ENCODE measurements at regions not wholly inside any gene's neighbourhood (a gene's known extent, or its start where the extent isn't known, plus 50 kb on each side); places are given as distances from the start of the nearest gene placed in this dataset.

DNA sequence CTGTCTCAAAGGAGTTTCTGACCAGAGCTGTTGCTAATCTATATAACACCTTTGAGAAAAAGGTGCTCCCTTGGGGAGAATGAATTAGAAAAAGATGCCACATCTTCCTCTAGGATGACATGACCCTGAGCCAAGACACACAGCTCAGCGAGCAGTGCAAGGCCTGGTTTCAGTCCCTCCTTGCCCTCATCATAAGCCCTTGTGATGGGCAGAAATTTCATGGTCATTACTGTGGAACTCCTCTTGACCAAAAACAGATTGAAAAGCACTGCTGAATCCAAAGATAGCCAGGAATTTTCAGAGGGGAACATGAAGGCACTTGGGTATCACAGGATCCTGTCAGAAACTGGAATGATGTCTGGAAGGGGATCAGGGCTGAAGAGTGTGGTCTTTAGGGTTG lies 74.1 kb upstream of the IRX6 start:
- H3K79me1 ChIP-seq (ENCODE audit: low read depth, low read length) = no peaks in the 10 kb centered on the region
- DNase-seq (ENCODE audit: low spot score) = no peak
- H2BK12ac ChIP-seq (ENCODE audit: low read length) = no peak overlapping the region
- H2AFZ ChIP-seq (ENCODE audit: low read length) = no peak overlapping the region
- H3K4me1 ChIP-seq (ENCODE audit: control insufficient read depth in 2 of 2, insufficient read depth in 1 of 2, low read depth in 1 of 2, low read length in 2 of 2) = no peaks in the 10 kb centered on the region
- H3K4ac ChIP-seq (ENCODE audit: low read length) = no peak overlapping the region
- no CpG with 5 or more reads among the region's 1 CpG for WGBS, 2 donors (ENCODE audit: extremely low coverage in 2 of 2, insufficient read length in 2 of 2, insufficient replicate concordance in 1 of 2)
- H3K9ac ChIP-seq (ENCODE audit: low read depth, low read length, poor library complexity) = no peak overlapping the region
- H2BK15ac ChIP-seq (ENCODE audit: low read length) = no peak overlapping the region
- H2AK5ac ChIP-seq (ENCODE audit: low read depth, low read length) = no peak overlapping the region
- no peak overlapping the region for H3K14ac ChIP-seq (ENCODE audit: low read length)
- no peaks in the 10 kb centered on the region for H3K36me3 ChIP-seq (replicated peaks in 1 of 2; ENCODE audit: control insufficient read depth in 2 of 2, insufficient read depth in 2 of 2, low read length in 2 of 2)
- H3K9me3 ChIP-seq (replicated peaks in 1 of 2; ENCODE audit: control insufficient read depth in 2 of 2, insufficient read depth in 1 of 2, low read depth in 1 of 2, low read length in 2 of 2) = no peaks in the 10 kb centered on the region
- H3K4me3 ChIP-seq (ENCODE audit: low read length in 2 of 2) = no peak overlapping the region
- no peak overlapping the region for H4K8ac ChIP-seq (ENCODE audit: low read depth, low read length)
- no peak overlapping the region for H3K4me2 ChIP-seq (ENCODE audit: insufficient read depth, low read length, poor library complexity, severe bottlenecking)
- H2BK120ac ChIP-seq (ENCODE audit: low read depth, low read length) = no peak overlapping the region
- H4K91ac ChIP-seq (ENCODE audit: low read depth, low read length, poor library complexity) = no peak overlapping the region
- no peak overlapping the region for H3K27ac ChIP-seq (replicated peaks; ENCODE audit: low read length)
- no peaks in the 10 kb centered on the region for H3K27me3 ChIP-seq (ENCODE audit: control insufficient read depth in 3 of 3, insufficient read depth in 3 of 3, low read depth in 1 of 3, low read length in 3 of 3)
- no peak overlapping the region for H2BK5ac ChIP-seq (ENCODE audit: low read length)
- H3K18ac ChIP-seq (ENCODE audit: low read length) = no peak overlapping the region
- no peak overlapping the region for H3K23ac ChIP-seq (ENCODE audit: low read depth, low read length, poor library complexity)

GRCh38 chr16:55250701-55251100 lies 73.3 kb upstream of the IRX6 start:
- Histone ChIP-seq H2BK120ac (ENCODE audit: low read depth, low read length) (no peak overlapping the region), H3K18ac (ENCODE audit: low read length) (no peak overlapping the region), H3K9me3 (replicated peaks in 1 of 2; ENCODE audit: control insufficient read depth in 2 of 2, insufficient read depth in 1 of 2, low read depth in 1 of 2, low read length in 2 of 2) (no peaks in the 10 kb centered on the region), H4K91ac (ENCODE audit: low read depth, low read length, poor library complexity) (no peak overlapping the region), H3K23ac (ENCODE audit: low read depth, low read length, poor library complexity) (no peak overlapping the region), H3K9ac (ENCODE audit: low read depth, low read length, poor library complexity) (no peak overlapping the region), H3K4me1 (ENCODE audit: control insufficient read depth in 2 of 2, insufficient read depth in 1 of 2, low read depth in 1 of 2, low read length in 2 of 2) (no peaks in the 10 kb centered on the region), H3K27ac (replicated peaks; ENCODE audit: low read length) (no peak overlapping the region), H2BK5ac (ENCODE audit: low read length) (no peak overlapping the region), H2BK15ac (ENCODE audit: low read length) (no peak overlapping the region), H2AFZ (ENCODE audit: low read length) (no peak overlapping the region), H3K14ac (ENCODE audit: low read length) (no peak overlapping the region), H3K36me3 (replicated peaks in 1 of 2; ENCODE audit: control insufficient read depth in 2 of 2, insufficient read depth in 2 of 2, low read length in 2 of 2) (no peaks in the 10 kb centered on the region), H3K4ac (ENCODE audit: low read length) (no peak overlapping the region), H4K8ac (ENCODE audit: low read depth, low read length) (no peak overlapping the region), H3K27me3 (ENCODE audit: control insufficient read depth in 3 of 3, insufficient read depth in 3 of 3, low read depth in 1 of 3, low read length in 3 of 3) (no peaks in the 10 kb centered on the region), H2BK12ac (ENCODE audit: low read length) (no peak overlapping the region), H2AK5ac (ENCODE audit: low read depth, low read length) (no peak overlapping the region), H3K79me1 (ENCODE audit: low read depth, low read length) (no peaks in the 10 kb centered on the region), H3K4me3 (ENCODE audit: low read length in 2 of 2) (no peak overlapping the region), H3K4me2 (ENCODE audit: insufficient read depth, low read length, poor library complexity, severe bottlenecking) (no peak overlapping the region)
- WGBS, 2 donors (ENCODE audit: extremely low coverage in 2 of 2, insufficient read length in 2 of 2, insufficient replicate concordance in 1 of 2) = no CpG with 5 or more reads among the region's 1 CpG
- no peak for DNase-seq (ENCODE audit: low spot score)

- no peaks in the 10 kb centered on the region for H3K4me1 ChIP-seq (ENCODE audit: control insufficient read depth in 2 of 2, insufficient read depth in 1 of 2, low read depth in 1 of 2, low read length in 2 of 2)
- H3K27ac ChIP-seq (replicated peaks; ENCODE audit: low read length) = no peak overlapping the region
- no peak overlapping the region for H3K23ac ChIP-seq (ENCODE audit: low read depth, low read length, poor library complexity)
- no peak overlapping the region for H2BK12ac ChIP-seq (ENCODE audit: low read length)
- no peak overlapping the region for H3K9ac ChIP-seq (ENCODE audit: low read depth, low read length, poor library complexity)
- H4K91ac ChIP-seq (ENCODE audit: low read depth, low read length, poor library complexity) = no peak overlapping the region
- no peak overlapping the region for H4K8ac ChIP-seq (ENCODE audit: low read depth, low read length)
- H3K9me3 ChIP-seq (replicated peaks in 1 of 2; ENCODE audit: control insufficient read depth in 2 of 2, insufficient read depth in 1 of 2, low read depth in 1 of 2, low read length in 2 of 2) = no peaks in the 10 kb centered on the region
- no peak overlapping the region for H2BK120ac ChIP-seq (ENCODE audit: low read depth, low read length)
- no peaks in the 10 kb centered on the region for H3K27me3 ChIP-seq (ENCODE audit: control insufficient read depth in 3 of 3, insufficient read depth in 3 of 3, low read depth in 1 of 3, low read length in 3 of 3)
- no peak overlapping the region for H3K18ac ChIP-seq (ENCODE audit: low read length)
- no peak overlapping the region for H2BK5ac ChIP-seq (ENCODE audit: low read length)
- no peak for DNase-seq (ENCODE audit: low spot score)
- H3K14ac ChIP-seq (ENCODE audit: low read length) = no peak overlapping the region
- no peaks in the 10 kb centered on the region for H3K36me3 ChIP-seq (replicated peaks in 1 of 2; ENCODE audit: control insufficient read depth in 2 of 2, insufficient read depth in 2 of 2, low read length in 2 of 2)
- no peaks in the 10 kb centered on the region for H3K79me1 ChIP-seq (ENCODE audit: low read depth, low read length)
- H2BK15ac ChIP-seq (ENCODE audit: low read length) = no peak overlapping the region
- H2AK5ac ChIP-seq (ENCODE audit: low read depth, low read length) = no peak overlapping the region
- no CpG with 5 or more reads among the region's 2 CpGs for WGBS, 2 donors (ENCODE audit: extremely low coverage in 2 of 2, insufficient read length in 2 of 2, insufficient replicate concordance in 1 of 2)
- H3K4me3 ChIP-seq (ENCODE audit: low read length in 2 of 2) = no peak overlapping the region
- H2AFZ ChIP-seq (ENCODE audit: low read length) = no peak overlapping the region
- no peak overlapping the region for H3K4ac ChIP-seq (ENCODE audit: low read length)
- no peak overlapping the region for H3K4me2 ChIP-seq (ENCODE audit: insufficient read depth, low read length, poor library complexity, severe bottlenecking)
Observed at GRCh38 chr16:55251151-55251550, 72.9 kb upstream of the IRX6 start.

GRCh38 chr16:55252577-55252976 lies 71.4 kb upstream of the IRX6 start:
- H3K14ac ChIP-seq (ENCODE audit: low read length) = no peak overlapping the region
- H3K27me3 ChIP-seq (ENCODE audit: control insufficient read depth in 3 of 3, insufficient read depth in 3 of 3, low read depth in 1 of 3, low read length in 3 of 3) = no peaks in the 10 kb centered on the region
- no peak overlapping the region for H2AFZ ChIP-seq (ENCODE audit: low read length)
- H3K4me2 ChIP-seq (ENCODE audit: insufficient read depth, low read length, poor library complexity, severe bottlenecking) = no peak overlapping the region
- no peak for DNase-seq (ENCODE audit: low spot score)
- H2BK120ac ChIP-seq (ENCODE audit: low read depth, low read length) = no peak overlapping the region
- H3K27ac ChIP-seq (replicated peaks; ENCODE audit: low read length) = no peak overlapping the region
- H2BK15ac ChIP-seq (ENCODE audit: low read length) = no peak overlapping the region
- no peak overlapping the region for H2AK5ac ChIP-seq (ENCODE audit: low read depth, low read length)
- no peaks in the 10 kb centered on the region for H3K36me3 ChIP-seq (replicated peaks in 1 of 2; ENCODE audit: control insufficient read depth in 2 of 2, insufficient read depth in 2 of 2, low read length in 2 of 2)
- WGBS, 2 donors (ENCODE audit: extremely low coverage in 2 of 2, insufficient read length in 2 of 2, insufficient replicate concordance in 1 of 2) = no CpG with 5 or more reads among the region's 1 CpG
- H2BK12ac ChIP-seq (ENCODE audit: low read length) = no peak overlapping the region
- no peak overlapping the region for H3K18ac ChIP-seq (ENCODE audit: low read length)
- no peaks in the 10 kb centered on the region for H3K4me1 ChIP-seq (ENCODE audit: control insufficient read depth in 2 of 2, insufficient read depth in 1 of 2, low read depth in 1 of 2, low read length in 2 of 2)
- H2BK5ac ChIP-seq (ENCODE audit: low read length) = no peak overlapping the region
- H4K8ac ChIP-seq (ENCODE audit: low read depth, low read length) = no peak overlapping the region
- no peak overlapping the region for H3K4me3 ChIP-seq (ENCODE audit: low read length in 2 of 2)
- H3K9ac ChIP-seq (ENCODE audit: low read depth, low read length, poor library complexity) = no peak overlapping the region
- no peaks in the 10 kb centered on the region for H3K9me3 ChIP-seq (replicated peaks in 1 of 2; ENCODE audit: control insufficient read depth in 2 of 2, insufficient read depth in 1 of 2, low read depth in 1 of 2, low read length in 2 of 2)
- no peak overlapping the region for H3K4ac ChIP-seq (ENCODE audit: low read length)
- H3K23ac ChIP-seq (ENCODE audit: low read depth, low read length, poor library complexity) = no peak overlapping the region
- no peak overlapping the region for H4K91ac ChIP-seq (ENCODE audit: low read depth, low read length, poor library complexity)
- H3K79me1 ChIP-seq (ENCODE audit: low read depth, low read length) = no peaks in the 10 kb centered on the region
